MM.1S (cell line): ENCODE measurements at regions not wholly inside any gene's neighbourhood (a gene's known extent, or its start where the extent isn't known, plus 50 kb on each side); places are given as distances from the start of the nearest gene placed in this dataset.

Experiments
- DNase-seq: peaks from one replicate; pipeline ENCODE4 v3.0.0-alpha.2; 2015
- H2AFZ ChIP-seq: fragments of 300-600 bp; sonication (generic); 2 replicates; pipeline ENCODE4 v1.6.0; 2016; ENCODE audit warnings: antibody characterized with exemption, low read length
- H3F3A ChIP-seq: fragments of 300-600 bp; sonication (generic); 2 replicates; pipeline ENCODE4 v1.6.1; 2016; ENCODE audit warnings: mild to moderate bottlenecking, antibody characterized with exemption, low read length, moderate library complexity, mixed read lengths; ENCODE audit not compliant: insufficient read depth
- H3K27ac ChIP-seq: fragments of 300-600 bp; sonication (generic); 2 replicates; pipeline ENCODE4 v1.5.1; 2016; ENCODE audit warnings: mild to moderate bottlenecking, low read length
- H3K27me3 ChIP-seq: fragments of 300-600 bp; sonication (generic); replicated peaks from 2 replicates; pipeline ENCODE4 v1.6.0; 2016; ENCODE audit warnings: low read length; ENCODE audit not compliant: insufficient read depth
- H3K36me3 ChIP-seq: fragments of 300-600 bp; sonication (generic); replicated peaks from 2 replicates; pipeline ENCODE4 v1.6.1; 2016; ENCODE audit warnings: mild to moderate bottlenecking, low read length, mixed read lengths; ENCODE audit not compliant: insufficient read depth
- H3K4me1 ChIP-seq: fragments of 300-600 bp; sonication (generic); 2 replicates; pipeline ENCODE4 v1.6.1; 2016; ENCODE audit warnings: low read length, mixed read lengths
- H3K4me2 ChIP-seq: fragments of 300-600 bp; sonication (generic); 2 replicates; pipeline ENCODE4 v1.6.0; 2016; ENCODE audit warnings: low read depth, low read length
- H3K4me3 ChIP-seq: fragments of 300-600 bp; sonication (generic); 2 replicates; pipeline ENCODE4 v1.5.1; 2016; ENCODE audit warnings: low read length, mixed read lengths
- H3K79me2 ChIP-seq: fragments of 300-600 bp; sonication (generic); 2 replicates; pipeline ENCODE4 v1.6.1; 2016; ENCODE audit warnings: mixed run types, low read length, mixed read lengths
- H3K9ac ChIP-seq: fragments of 300-600 bp; sonication (generic); 2 replicates; pipeline ENCODE4 v1.6.1; 2016; ENCODE audit warnings: low read length, mixed read lengths
- H3K9me2 ChIP-seq: fragments of 300-600 bp; sonication (generic); replicated peaks from 2 replicates; pipeline ENCODE4 v1.6.1; 2016; ENCODE audit warnings: mild to moderate bottlenecking, low read length, mixed read lengths; ENCODE audit not compliant: insufficient read depth
- H3K9me3 ChIP-seq: fragments of 300-600 bp; sonication (generic); replicated peaks from 2 replicates; pipeline ENCODE4 v1.6.1; 2016; ENCODE audit warnings: mild to moderate bottlenecking, low read length, mixed read lengths; ENCODE audit not compliant: insufficient read depth
- H4K20me1 ChIP-seq: fragments of 300-600 bp; sonication (generic); 2 replicates; pipeline ENCODE4 v1.6.1; 2016; ENCODE audit warnings: mild to moderate bottlenecking, low read length, moderate library complexity, mixed read lengths; ENCODE audit not compliant: insufficient read depth
- CTCF ChIP-seq: fragments of 300-600 bp; sonication (generic); IDR thresholded peaks from 2 replicates; pipeline ENCODE4 v1.5.1; 2016; ENCODE audit warnings: antibody characterized with exemption, low read length, mixed read lengths
- EZH2 ChIP-seq: fragments of 300-600 bp; sonication (generic); optimal IDR thresholded peaks from 2 replicates; pipeline ENCODE3; 2017; ENCODE audit warnings: low read depth, mild to moderate bottlenecking, antibody characterized with exemption, low read length, mixed read lengths
- EZH2phosphoT487 ChIP-seq: fragments of 300-600 bp; sonication (generic); IDR thresholded peaks from 2 replicates; pipeline ENCODE4 v1.6.1; 2018; ENCODE audit warnings: antibody characterized with exemption, low read length

- no peak overlapping the region for H2AFZ ChIP-seq
- peaks cover 96% of the 10 kb centered on the region for H3K27me3 ChIP-seq
- no peaks in the 10 kb centered on the region for H4K20me1 ChIP-seq
- H3K9me2 ChIP-seq, result no peaks in the 10 kb centered on the region
- no peaks in the 10 kb centered on the region for H3K9me3 ChIP-seq
- no peak for TF ChIP-seq EZH2phosphoT487
- no peak for TF ChIP-seq CTCF
- no peak for TF ChIP-seq EZH2
- DNase-seq, result no peak
- no peaks in the 10 kb centered on the region for H3K4me1 ChIP-seq
- H3K36me3 ChIP-seq, result no peaks in the 10 kb centered on the region
- H3K27ac ChIP-seq, result no peak overlapping the region
- no peak overlapping the region for H3K9ac ChIP-seq
- no peaks in the 10 kb centered on the region for H3K79me2 ChIP-seq
- H3K4me3 ChIP-seq, result no peak overlapping the region
- no peak overlapping the region for H3K4me2 ChIP-seq
- H3F3A ChIP-seq, result no peaks in the 10 kb centered on the region
Observed at GRCh38 chr20:57909763-57910331, 200.0 kb upstream of the PMEPA1 start.

GRCh38 chr20:57908704-57909630, 199.2 kb upstream of the PMEPA1 start:
- H3K27me3 ChIP-seq, result peaks cover 97% of the 10 kb centered on the region
- no peak overlapping the region for H3K27ac ChIP-seq
- H4K20me1 ChIP-seq, result no peaks in the 10 kb centered on the region

GRCh38 chr20:57908226-57908625, 198.4 kb upstream of the PMEPA1 start:
- DNase-seq, result no peak
- no peak overlapping the region for H2AFZ ChIP-seq
- no peaks in the 10 kb centered on the region for H3F3A ChIP-seq
- no peak overlapping the region for H3K4me2 ChIP-seq
- no peaks in the 10 kb centered on the region for H3K79me2 ChIP-seq
- no peaks in the 10 kb centered on the region for H3K36me3 ChIP-seq
- no peaks in the 10 kb centered on the region for H3K9me2 ChIP-seq
- no peaks in the 10 kb centered on the region for H3K9me3 ChIP-seq
- H3K4me3 ChIP-seq, result no peak overlapping the region
- no peak overlapping the region for H3K27ac ChIP-seq
- peaks cover 98% of the 10 kb centered on the region for H3K27me3 ChIP-seq
- H4K20me1 ChIP-seq, result no peaks in the 10 kb centered on the region
- H3K4me1 ChIP-seq, result no peaks in the 10 kb centered on the region
- no peak overlapping the region for H3K9ac ChIP-seq
- TF ChIP-seq EZH2 (no peak), EZH2phosphoT487 (no peak), CTCF (no peak)

More at GRCh38 chr20:57908704-57909630, 199.2 kb upstream of the PMEPA1 start:
- no peaks in the 10 kb centered on the region for H3K36me3 ChIP-seq
- H3K9ac ChIP-seq, result no peak overlapping the region
- H3K9me3 ChIP-seq, result no peaks in the 10 kb centered on the region
- H3K9me2 ChIP-seq, result no peaks in the 10 kb centered on the region
- H3K4me2 ChIP-seq, result no peak overlapping the region
- no peaks in the 10 kb centered on the region for H3K79me2 ChIP-seq
- no peak for DNase-seq
- H3F3A ChIP-seq, result no peaks in the 10 kb centered on the region
- no peak overlapping the region for H3K4me3 ChIP-seq
- TF ChIP-seq EZH2phosphoT487, result no peak
- H3K4me1 ChIP-seq, result no peaks in the 10 kb centered on the region
- H2AFZ ChIP-seq, result no peak overlapping the region
